K562 (cell line): ENCODE measurements at regions not wholly inside any gene's neighbourhood (a gene's known extent, or its start where the extent isn't known, plus 50 kb on each side); places are given as distances from the start of the nearest gene placed in this dataset.

Experiments
- HCFC1 ChIP-seq: IDR thresholded peaks from 2 replicates; pipeline ENCODE4 v1.6.1; 2012; ENCODE audit warnings: low read depth, low read length, improper control_type of control experiment
- NR3C1 ChIP-seq: sonication (generic); formaldehyde crosslinking; IDR thresholded peaks from 2 replicates; pipeline ENCODE4 v1.8.1; 2022; ENCODE audit warnings: missing genetic modification reagents
- SP1 ChIP-seq: sonication (generic); formaldehyde crosslinking; IDR thresholded peaks from 2 replicates; pipeline ENCODE4 v1.8.1; 2022; ENCODE audit warnings: mild to moderate bottlenecking, missing genetic modification reagents
- XRCC3 ChIP-seq: fragments of 450-650 bp; IDR thresholded peaks from 2 replicates; pipeline ENCODE4 v1.6.1; 2017; ENCODE audit warnings: mild to moderate bottlenecking, moderate library complexity
- ZNF512 ChIP-seq: IDR thresholded peaks from 2 replicates; pipeline ENCODE4 v1.6.1; 2016; ENCODE audit warnings: missing genetic modification characterization, missing compliant biosample characterization

- TF ChIP-seq ZNF512 (tag) = no peak
- no peak for TF ChIP-seq NR3C1 (CRISPR knock-in tag)
- no peak for TF ChIP-seq XRCC3
- no peak for TF ChIP-seq HCFC1
- TF ChIP-seq SP1 (CRISPR knock-in tag) = no peak
These were observed 734.5 kb downstream of the ZPLD1 start for GRCh38 chr3:103169289-103169688.
